OCI-LY3 (cell line): ENCODE measurements at regions not wholly inside any gene's neighbourhood (a gene's known extent, or its start where the extent isn't known, plus 50 kb on each side); places are given as distances from the start of the nearest gene placed in this dataset.
"Not testable (repeated sequence)": the region's sequence is repeated elsewhere in the genome, so short reads cannot be mapped to it uniquely, and the experiment has no call there.

Source experiments
- H2AFZ ChIP-seq: fragments of 200-600, 300-600 bp; shearing (Covaris generic); 2 replicates; pipeline ENCODE4 v1.6.0; 2014; ENCODE audit warnings: antibody characterized with exemption, low read depth, low read length
- H3K27ac ChIP-seq: fragments of 200-600, 300-600 bp; sonication (generic); 2 replicates; pipeline ENCODE4 v1.5.1; 2014; ENCODE audit warnings: mild to moderate bottlenecking, low read length, moderate library complexity, mixed read lengths
- H3K27me3 ChIP-seq: fragments of 200-600, 300-600 bp; sonication (generic); 2 replicates; pipeline ENCODE4 v1.6.1; 2014; ENCODE audit warnings: low read depth, low read length, mixed read lengths
- H3K36me3 ChIP-seq: fragments of 200-600, 300-600 bp; sonication (generic); replicated peaks from 2 replicates; pipeline ENCODE3; 2014; ENCODE audit warnings: low read depth, low read length, mixed read lengths
- H3K4me1 ChIP-seq: fragments of 300-600, 200-600 bp; sonication (generic); 2 replicates; pipeline ENCODE4 v1.6.1; 2014; ENCODE audit warnings: low read length, mixed read lengths
- H3K4me2 ChIP-seq: fragments of 200-600, 300-600 bp; sonication (generic); 2 replicates; pipeline ENCODE4 v1.6.1; 2014; ENCODE audit warnings: low read length, mixed read lengths
- H3K4me3 ChIP-seq: fragments of 300-600, 200-600 bp; sonication (generic); 2 replicates; pipeline ENCODE4 v1.5.1; 2014; ENCODE audit warnings: antibody characterized with exemption, mild to moderate bottlenecking, low read length, moderate library complexity
- H3K79me2 ChIP-seq: fragments of 300-600, 200-600 bp; shearing (Covaris generic); 2 replicates; pipeline ENCODE4 v1.6.1; 2014; ENCODE audit warnings: mild to moderate bottlenecking, low read length, mixed read lengths
- H3K9ac ChIP-seq: fragments of 300-600, 200-600 bp; shearing (Covaris generic); 2 replicates; pipeline ENCODE4 v1.6.0; 2014; ENCODE audit warnings: mild to moderate bottlenecking, low read length, moderate library complexity
- H3K9me3 ChIP-seq: fragments of 200-600, 300-600 bp; shearing (Covaris generic); 2 replicates; pipeline ENCODE4 v1.6.1; 2014; ENCODE audit warnings: low read length, mixed read lengths; ENCODE audit not compliant: insufficient read depth
- H4K20me1 ChIP-seq: fragments of 200-600, 300-600 bp; sonication (generic); 2 replicates; pipeline ENCODE4 v1.6.1; 2016; ENCODE audit warnings: low read length, mixed read lengths; ENCODE audit not compliant: insufficient read depth
- EZH2phosphoT487 ChIP-seq: fragments of 200-600 bp; shearing (Covaris generic); IDR thresholded peaks from 2 replicates; pipeline ENCODE4 v1.6.1; 2018; ENCODE audit warnings: antibody characterized with exemption, mixed run types, low read depth
- TF ChIP-seq, protein P1 (sequence below): fragments of 200-600, 300-600 bp; sonication (generic); IDR thresholded peaks from 2 replicates; pipeline ENCODE4 v1.5.1; 2014; ENCODE audit warnings: antibody characterized with exemption, low read length, low read depth

GRCh38 chr10:30727524-30727923 is 98.0 kb upstream of the LYZL2 start:
- TF ChIP-seq EZH2phosphoT487 = no peak
- TF ChIP-seq, protein P1, sequence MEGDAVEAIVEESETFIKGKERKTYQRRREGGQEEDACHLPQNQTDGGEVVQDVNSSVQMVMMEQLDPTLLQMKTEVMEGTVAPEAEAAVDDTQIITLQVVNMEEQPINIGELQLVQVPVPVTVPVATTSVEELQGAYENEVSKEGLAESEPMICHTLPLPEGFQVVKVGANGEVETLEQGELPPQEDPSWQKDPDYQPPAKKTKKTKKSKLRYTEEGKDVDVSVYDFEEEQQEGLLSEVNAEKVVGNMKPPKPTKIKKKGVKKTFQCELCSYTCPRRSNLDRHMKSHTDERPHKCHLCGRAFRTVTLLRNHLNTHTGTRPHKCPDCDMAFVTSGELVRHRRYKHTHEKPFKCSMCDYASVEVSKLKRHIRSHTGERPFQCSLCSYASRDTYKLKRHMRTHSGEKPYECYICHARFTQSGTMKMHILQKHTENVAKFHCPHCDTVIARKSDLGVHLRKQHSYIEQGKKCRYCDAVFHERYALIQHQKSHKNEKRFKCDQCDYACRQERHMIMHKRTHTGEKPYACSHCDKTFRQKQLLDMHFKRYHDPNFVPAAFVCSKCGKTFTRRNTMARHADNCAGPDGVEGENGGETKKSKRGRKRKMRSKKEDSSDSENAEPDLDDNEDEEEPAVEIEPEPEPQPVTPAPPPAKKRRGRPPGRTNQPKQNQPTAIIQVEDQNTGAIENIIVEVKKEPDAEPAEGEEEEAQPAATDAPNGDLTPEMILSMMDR = no peak
- no peak overlapping the region for H3K4me3 ChIP-seq

GRCh38 chr10:30726783-30727414 is 97.3 kb upstream of the LYZL2 start:
- not testable (repeated sequence) for H3K9ac ChIP-seq, H3K36me3 ChIP-seq, H2AFZ ChIP-seq, H3K27me3 ChIP-seq, H3K27ac ChIP-seq, H3K9me3 ChIP-seq, H3K79me2 ChIP-seq, H4K20me1 ChIP-seq, H3K4me1 ChIP-seq
- TF ChIP-seq, protein P1 = peak; percentile 48
- H3K4me2 ChIP-seq = peak overlapping the region; percentile 56
- H3K4me3 ChIP-seq = peak overlapping the region; percentile 48

More at GRCh38 chr10:30727524-30727923, 98.0 kb upstream of the LYZL2 start:
- H3K79me2 ChIP-seq = no peaks in the 10 kb centered on the region
- no peaks in the 10 kb centered on the region for H4K20me1 ChIP-seq
- H3K4me2 ChIP-seq = no peak overlapping the region
- H3K9me3 ChIP-seq = no peaks in the 10 kb centered on the region
- no peaks in the 10 kb centered on the region for H3K36me3 ChIP-seq
- no peaks in the 10 kb centered on the region for H3K27me3 ChIP-seq
- H3K27ac ChIP-seq = no peak overlapping the region
- no peak overlapping the region for H3K9ac ChIP-seq
- no peak overlapping the region for H2AFZ ChIP-seq
- peaks cover 7% of the 10 kb centered on the region for H3K4me1 ChIP-seq

DNA sequence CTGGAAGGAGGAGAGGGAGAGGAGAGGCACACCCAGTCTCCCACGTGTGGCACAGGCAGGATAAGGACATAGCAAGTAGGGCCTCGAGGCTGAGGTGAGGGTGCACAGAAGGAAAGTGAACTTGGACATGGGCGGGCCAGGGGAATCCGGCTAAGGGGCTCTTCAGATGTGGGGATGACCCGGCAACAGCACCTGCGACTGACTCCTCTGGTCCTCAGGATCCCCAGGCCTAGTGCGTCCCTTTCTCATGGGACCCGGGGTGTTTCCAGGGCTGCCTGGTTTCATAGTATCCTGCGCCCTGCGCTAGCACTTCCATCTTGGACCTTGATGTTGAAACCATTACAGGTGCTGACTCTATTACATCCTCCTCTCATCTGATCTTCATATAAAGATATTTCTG is 96.1 kb upstream of the LYZL2 start:
- H4K20me1 ChIP-seq = no peaks in the 10 kb centered on the region
- TF ChIP-seq, protein P1 = no peak
- TF ChIP-seq EZH2phosphoT487 = no peak
- H3K4me2 ChIP-seq = no peak overlapping the region
- no peaks in the 10 kb centered on the region for H3K79me2 ChIP-seq
- H3K9me3 ChIP-seq = no peaks in the 10 kb centered on the region
- H3K4me3 ChIP-seq = no peak overlapping the region
- no peaks in the 10 kb centered on the region for H3K36me3 ChIP-seq
- no peak overlapping the region for H2AFZ ChIP-seq
- no peak overlapping the region for H3K27ac ChIP-seq
- no peaks in the 10 kb centered on the region for H3K27me3 ChIP-seq
- peaks cover 7% of the 10 kb centered on the region for H3K4me1 ChIP-seq
- no peak overlapping the region for H3K9ac ChIP-seq

DNA sequence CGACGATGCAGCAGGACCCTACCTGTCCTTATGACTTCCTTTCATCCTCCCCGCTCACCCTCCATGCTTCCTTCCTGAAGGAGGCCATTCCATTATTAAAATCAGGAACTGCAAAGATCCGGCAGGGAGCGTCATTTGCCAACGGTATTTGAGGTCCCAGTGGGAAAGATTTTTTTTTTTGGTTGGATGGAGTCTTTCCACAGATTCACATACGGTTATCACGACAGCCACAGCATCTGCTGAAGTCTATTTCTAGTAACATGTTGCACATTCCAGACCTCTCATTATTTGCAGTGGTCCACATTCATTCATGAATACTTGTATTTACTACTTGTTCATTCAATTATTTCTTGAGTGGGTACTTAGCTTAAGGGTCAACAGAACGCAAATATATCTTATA is 94.7 kb upstream of the LYZL2 start:
- no peaks in the 10 kb centered on the region for H4K20me1 ChIP-seq
- H3K79me2 ChIP-seq = no peaks in the 10 kb centered on the region
- no peak overlapping the region for H3K4me2 ChIP-seq
- TF ChIP-seq, protein P1 = no peak
- no peak for TF ChIP-seq EZH2phosphoT487
- no peaks in the 10 kb centered on the region for H3K36me3 ChIP-seq
- no peak overlapping the region for H3K4me3 ChIP-seq
- no peak overlapping the region for H3K9ac ChIP-seq
- H3K27ac ChIP-seq = no peak overlapping the region
- no peak overlapping the region for H2AFZ ChIP-seq
- H3K4me1 ChIP-seq = peaks cover 7% of the 10 kb centered on the region
- no peaks in the 10 kb centered on the region for H3K9me3 ChIP-seq
- H3K27me3 ChIP-seq = no peaks in the 10 kb centered on the region
